ENCODE measurements at regions not wholly inside any gene's neighbourhood (a gene's known extent, or its start where the extent isn't known, plus 50 kb on each side); places are given as distances from the start of the nearest gene placed in this dataset.
"Not testable (repeated sequence)": the region's sequence is repeated elsewhere in the genome, so short reads cannot be mapped to it uniquely, and the experiment has no call there.

- no peak for DNase-seq (ENCODE audit: low spot score)
Observed at GRCh38 chr2:82098617-82099016, 1794.1 kb upstream of the LRRTM1 start.

- no peak for DNase-seq (ENCODE audit: low spot score)
Observed at GRCh38 chr2:82089518-82089917, 1785.0 kb upstream of the LRRTM1 start.

- DNase-seq (ENCODE audit: low spot score): no peak
Observed at GRCh38 chr2:82084679-82085392, 1780.3 kb upstream of the LRRTM1 start.

GRCh38 chr2:82075875-82076274 is 1771.3 kb upstream of the LRRTM1 start:
- DNase-seq (ENCODE audit: low spot score): no peak

DNA sequence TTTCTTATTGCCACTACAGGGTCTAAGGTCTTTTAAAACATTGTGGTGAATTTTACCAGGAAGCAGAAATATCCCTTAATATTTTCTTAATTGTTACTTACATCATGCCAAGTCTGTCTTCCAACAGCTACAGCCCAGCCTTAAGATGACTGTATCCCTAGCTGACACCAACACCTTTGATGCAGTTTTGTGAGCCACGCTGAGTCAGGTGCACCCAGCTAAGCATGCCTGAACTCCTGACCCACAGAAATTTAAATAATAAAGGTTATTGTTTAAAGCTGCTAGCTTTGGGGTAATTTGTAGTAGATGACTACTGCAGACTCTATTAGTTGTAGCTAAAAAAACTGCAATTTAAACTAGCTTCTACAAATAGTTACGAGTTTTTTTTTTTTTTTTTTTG is 1757.9 kb upstream of the LRRTM1 start:
- no peak for DNase-seq (ENCODE audit: low spot score)

DNA sequence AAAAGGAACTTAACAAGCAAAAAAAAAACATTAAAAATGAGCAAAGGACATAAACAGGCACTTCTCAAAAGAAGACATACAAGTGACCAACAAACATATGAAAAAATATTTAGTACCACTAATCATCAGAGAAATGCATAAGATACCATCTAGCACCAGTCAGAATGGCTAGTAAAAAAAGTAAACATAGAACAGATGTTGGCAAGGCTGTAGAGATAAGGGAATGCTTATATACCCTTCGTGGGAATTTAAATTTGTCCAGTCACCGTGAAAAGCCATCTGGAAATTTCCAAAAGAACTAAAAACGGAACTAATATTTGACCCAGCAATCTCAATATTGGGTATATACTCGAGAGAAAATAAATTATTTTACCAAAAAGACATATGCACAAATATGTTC is 1751.3 kb upstream of the LRRTM1 start:
- no peak for DNase-seq (ENCODE audit: low spot score)

- no peak for DNase-seq (ENCODE audit: low spot score)
Observed at GRCh38 chr2:82043867-82044266, 1739.3 kb upstream of the LRRTM1 start.

- DNase-seq (ENCODE audit: low spot score): no peak
Observed at GRCh38 chr2:82027921-82028615, 1723.5 kb upstream of the LRRTM1 start.

GRCh38 chr2:82023710-82024109 is 1719.2 kb upstream of the LRRTM1 start:
- DNase-seq (ENCODE audit: low spot score): no peak

DNA sequence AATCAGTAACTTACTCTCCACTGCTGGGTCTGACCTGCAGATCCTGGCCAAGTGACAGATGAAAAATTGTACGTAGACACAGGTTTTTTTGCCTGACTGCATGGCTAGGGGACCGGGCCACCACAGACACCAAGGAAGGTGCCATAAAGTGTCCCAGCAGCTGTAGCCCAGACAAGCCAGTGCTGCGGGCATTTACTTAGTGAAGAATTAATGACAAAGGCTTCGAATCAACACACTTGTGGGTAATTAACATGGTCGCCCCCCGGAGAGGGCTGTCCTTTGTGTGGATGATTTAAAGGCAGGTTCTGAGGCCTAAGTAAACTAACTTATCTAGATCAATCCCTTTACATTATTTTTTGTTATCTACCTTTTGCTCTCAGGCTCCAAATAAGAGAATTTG is 1709.1 kb upstream of the LRRTM1 start:
- no peak for DNase-seq (ENCODE audit: low spot score)

- DNase-seq (ENCODE audit: low spot score): no peak
Observed at GRCh38 chr2:82007071-82007664, 1702.6 kb upstream of the LRRTM1 start.

DNA sequence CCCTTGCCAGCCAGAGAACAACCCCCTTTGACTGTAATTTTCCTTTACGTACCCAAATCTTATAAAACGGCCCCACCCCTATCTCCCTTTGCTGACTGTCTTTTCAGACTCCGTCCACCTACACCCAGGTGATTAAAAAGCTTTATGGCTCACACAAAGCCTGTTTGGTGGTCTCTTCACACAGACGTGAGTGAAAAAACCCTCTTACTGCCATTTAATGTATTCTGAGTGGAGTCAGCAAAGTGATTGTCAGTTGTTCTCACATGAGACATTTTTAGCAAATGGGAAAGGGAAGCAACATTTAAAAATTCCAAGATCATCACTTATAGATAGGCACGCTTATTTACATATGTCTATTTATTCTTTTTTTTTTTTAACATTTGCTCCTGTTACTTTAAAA is 1701.3 kb upstream of the LRRTM1 start:
- not testable (repeated sequence) for DNase-seq (ENCODE audit: low spot score)

GRCh38 chr2:82001614-82002013 is 1697.1 kb upstream of the LRRTM1 start:
- DNase-seq (ENCODE audit: low spot score): no peak

GRCh38 chr2:82000606-82001005 is 1696.1 kb upstream of the LRRTM1 start:
- DNase-seq (ENCODE audit: low spot score): no peak

GRCh38 chr2:81996332-81996731 is 1691.8 kb upstream of the LRRTM1 start:
- DNase-seq (ENCODE audit: low spot score): no peak

GRCh38 chr2:81991282-81991681 is 1686.7 kb upstream of the LRRTM1 start:
- no peak for DNase-seq (ENCODE audit: low spot score)

DNA sequence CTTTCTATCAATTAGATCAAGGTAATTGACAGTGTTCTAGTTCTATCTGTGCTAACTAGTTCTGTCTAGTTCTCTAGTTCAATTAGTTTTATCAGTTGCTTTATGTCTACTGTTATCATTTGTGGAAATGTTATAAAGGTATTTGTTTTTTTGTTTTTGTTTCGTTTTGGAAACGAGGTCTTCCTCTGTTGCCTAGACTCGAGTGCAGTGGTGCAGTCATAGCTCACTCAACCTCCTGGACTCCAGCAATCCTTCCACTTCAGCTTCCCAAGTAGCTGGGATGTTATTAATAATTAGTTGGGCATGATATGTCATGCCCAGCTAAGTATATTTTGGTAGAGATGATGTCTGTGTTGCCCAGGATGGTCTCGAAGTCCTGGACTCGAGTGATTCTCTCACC is 1682.8 kb upstream of the LRRTM1 start:
- DNase-seq (ENCODE audit: low spot score): no peak

DNA sequence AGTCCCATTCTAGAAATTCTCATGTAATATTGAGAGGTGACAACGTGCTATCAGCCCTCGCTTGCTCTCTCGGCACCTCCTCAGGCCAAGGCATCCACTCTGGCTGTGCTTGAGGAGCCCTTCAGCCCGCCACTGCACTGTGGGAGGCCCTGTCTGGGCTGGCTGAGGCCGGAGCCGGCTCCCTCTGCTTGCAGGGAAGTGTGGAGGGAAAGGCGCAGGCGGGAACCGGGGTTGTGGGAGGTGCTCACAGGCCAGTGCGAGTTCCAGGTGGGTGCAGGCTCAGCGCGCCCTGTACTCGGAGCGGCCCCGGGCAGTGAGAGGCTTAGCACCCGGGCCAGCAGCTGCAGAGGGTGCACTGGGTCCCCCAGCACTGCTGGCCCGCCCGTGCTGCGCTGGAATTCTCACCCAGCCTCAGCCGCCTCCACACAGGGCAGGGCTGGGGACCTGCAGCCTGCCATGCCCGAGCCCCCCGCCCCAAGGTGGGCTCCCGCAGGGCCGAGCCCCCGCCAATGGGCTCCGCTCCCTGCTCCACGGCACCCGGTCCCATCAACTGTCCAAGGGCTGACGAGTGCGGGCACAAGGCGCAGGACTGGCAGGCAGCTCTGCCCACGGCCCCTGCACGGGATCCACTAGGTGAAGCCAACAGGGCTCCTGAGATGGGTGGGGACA is 1680.6 kb upstream of the LRRTM1 start:
- DNase-seq (ENCODE audit: low spot score): no peak

DNA sequence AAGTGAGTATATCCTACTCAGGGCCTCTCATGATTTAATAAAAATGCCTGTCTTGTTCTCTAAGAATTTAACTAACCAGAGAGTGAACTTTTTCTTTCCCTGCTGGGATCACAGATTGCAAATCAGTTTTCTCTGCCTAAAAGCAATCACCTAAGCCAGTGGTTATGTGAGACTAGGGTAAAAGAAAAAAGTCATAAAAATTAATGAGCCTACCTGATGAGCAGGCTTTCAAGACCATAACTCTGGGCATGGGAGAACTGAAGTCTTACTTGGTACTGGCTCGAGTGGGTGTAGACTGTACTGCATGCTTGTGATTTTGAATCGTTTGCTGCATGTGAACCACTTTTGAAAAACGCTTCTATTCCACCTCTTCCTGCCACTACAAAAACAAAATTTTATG is 1677.0 kb upstream of the LRRTM1 start:
- no peak for DNase-seq (ENCODE audit: low spot score)

DNA sequence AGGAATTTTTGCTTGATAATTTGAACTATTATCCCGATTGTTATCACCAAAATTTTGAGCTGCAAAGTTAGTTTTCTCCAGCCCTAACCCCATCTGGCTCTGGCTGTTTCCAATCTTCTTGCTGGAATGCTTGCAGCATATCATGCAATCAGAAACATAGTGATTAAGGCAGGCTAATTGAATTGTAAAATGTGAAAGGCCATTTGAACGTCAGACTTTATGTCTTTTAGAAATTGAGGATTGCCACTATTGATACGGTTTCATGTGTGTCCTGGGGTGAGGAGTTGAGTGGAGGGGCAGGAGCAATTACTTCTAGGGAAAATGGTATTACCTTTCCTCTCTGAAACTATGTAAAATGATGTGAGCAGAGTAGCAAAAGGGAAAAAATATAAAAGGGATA is 1674.5 kb upstream of the LRRTM1 start:
- no peak for DNase-seq (ENCODE audit: low spot score)

GRCh38 chr2:81976998-81977397 is 1672.4 kb upstream of the LRRTM1 start:
- no peak for DNase-seq (ENCODE audit: low spot score)

DNA sequence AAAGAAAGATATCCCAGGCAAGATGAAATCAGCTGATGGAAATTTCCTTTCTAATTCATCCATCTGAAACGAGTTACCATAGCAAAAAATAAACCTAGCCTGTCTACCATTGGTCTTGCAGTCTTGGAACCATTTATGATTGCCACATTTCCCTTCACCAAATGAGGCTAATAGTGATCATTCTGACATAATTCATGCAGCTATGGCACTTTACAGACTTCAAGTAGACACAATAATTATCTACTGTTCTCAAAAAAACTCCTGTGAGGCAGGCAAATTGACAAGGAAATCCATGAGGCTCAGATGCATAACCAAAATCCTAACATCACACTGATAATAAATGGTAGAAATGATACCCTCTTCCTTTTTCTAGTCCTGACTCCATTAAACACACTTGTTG is 1669.7 kb upstream of the LRRTM1 start:
- DNase-seq (ENCODE audit: low spot score): no peak

DNA sequence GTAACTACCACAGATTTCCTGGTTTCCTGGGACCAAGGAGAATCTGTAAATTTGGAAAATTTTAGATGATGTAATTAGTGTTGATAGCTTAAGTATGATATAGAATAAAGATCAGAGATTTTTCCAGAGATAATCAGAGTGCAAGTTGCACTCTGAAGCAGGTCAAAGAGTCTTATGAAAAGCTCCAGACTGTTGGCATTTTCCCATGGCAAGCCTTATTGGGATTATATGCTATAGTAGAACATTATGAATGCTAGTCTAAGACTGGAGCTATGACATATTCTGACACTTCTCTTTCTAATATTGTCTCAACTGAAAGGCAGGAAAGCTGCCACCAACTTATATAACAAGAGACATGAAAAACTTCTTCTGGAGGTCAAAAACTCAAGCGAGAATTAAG is 1638.3 kb upstream of the LRRTM1 start:
- DNase-seq (ENCODE audit: low spot score): no peak

All from globus pallidus (tissue), 1 donor.